Astrocyte (in vitro differentiated cells and primary cell): ENCODE measurements at regions not wholly inside any gene's neighbourhood (a gene's known extent, or its start where the extent isn't known, plus 50 kb on each side); places are given as distances from the start of the nearest gene placed in this dataset.

Experiments used
- EZH2 ChIP-seq: IDR thresholded peaks from 2 replicates; pipeline ENCODE4 v1.6.1; 2012; ENCODE audit warnings: mild to moderate bottlenecking, low read length, inconsistent platforms; ENCODE audit not compliant: insufficient read depth
- TF ChIP-seq, protein P1 (sequence below): IDR thresholded peaks from 2 replicates; pipeline ENCODE4 v1.5.1; 2011; ENCODE audit warnings: low read depth, mild to moderate bottlenecking, inconsistent platforms, low read length, moderate library complexity; ENCODE audit not compliant: insufficient read depth

DNA sequence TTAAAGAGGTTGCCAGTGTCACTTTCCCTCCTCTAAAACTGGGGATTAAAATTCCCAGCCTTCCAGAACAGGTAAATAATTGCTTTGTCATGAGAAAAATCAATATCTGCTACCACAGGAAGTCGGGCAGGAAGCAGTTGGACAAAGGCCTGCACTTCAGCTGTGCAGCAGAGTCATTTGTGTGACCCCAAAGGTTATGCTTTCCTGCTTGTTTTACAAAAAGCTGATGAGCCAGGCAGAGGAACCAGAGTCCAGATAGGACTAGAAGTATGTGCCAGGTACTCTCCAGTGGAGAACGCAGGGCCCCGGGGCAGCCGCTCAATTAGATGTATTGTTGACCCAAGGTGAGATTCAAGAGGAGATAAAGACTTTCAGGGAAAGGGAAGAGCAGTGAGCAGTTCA, 117.1 kb upstream of the FRMD6 start:
- TF ChIP-seq, protein P1, sequence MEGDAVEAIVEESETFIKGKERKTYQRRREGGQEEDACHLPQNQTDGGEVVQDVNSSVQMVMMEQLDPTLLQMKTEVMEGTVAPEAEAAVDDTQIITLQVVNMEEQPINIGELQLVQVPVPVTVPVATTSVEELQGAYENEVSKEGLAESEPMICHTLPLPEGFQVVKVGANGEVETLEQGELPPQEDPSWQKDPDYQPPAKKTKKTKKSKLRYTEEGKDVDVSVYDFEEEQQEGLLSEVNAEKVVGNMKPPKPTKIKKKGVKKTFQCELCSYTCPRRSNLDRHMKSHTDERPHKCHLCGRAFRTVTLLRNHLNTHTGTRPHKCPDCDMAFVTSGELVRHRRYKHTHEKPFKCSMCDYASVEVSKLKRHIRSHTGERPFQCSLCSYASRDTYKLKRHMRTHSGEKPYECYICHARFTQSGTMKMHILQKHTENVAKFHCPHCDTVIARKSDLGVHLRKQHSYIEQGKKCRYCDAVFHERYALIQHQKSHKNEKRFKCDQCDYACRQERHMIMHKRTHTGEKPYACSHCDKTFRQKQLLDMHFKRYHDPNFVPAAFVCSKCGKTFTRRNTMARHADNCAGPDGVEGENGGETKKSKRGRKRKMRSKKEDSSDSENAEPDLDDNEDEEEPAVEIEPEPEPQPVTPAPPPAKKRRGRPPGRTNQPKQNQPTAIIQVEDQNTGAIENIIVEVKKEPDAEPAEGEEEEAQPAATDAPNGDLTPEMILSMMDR, result no peak
- TF ChIP-seq EZH2, result no peak
